ENCODE measurements at regions not wholly inside any gene's neighbourhood (a gene's known extent, or its start where the extent isn't known, plus 50 kb on each side); places are given as distances from the start of the nearest gene placed in this dataset.
"Not testable (repeated sequence)": the region's sequence is repeated elsewhere in the genome, so short reads cannot be mapped to it uniquely, and the experiment has no call there.

- not testable (repeated sequence) for H3K4me2 ChIP-seq (ENCODE audit: low read length); H3K4me3 ChIP-seq (ENCODE audit: low read length); H3K9me3 ChIP-seq (replicated peaks; ENCODE audit: low read length); H3K9ac ChIP-seq (ENCODE audit: low read depth, low read length); H3K36me3 ChIP-seq (ENCODE audit: insufficient read depth, low read length); H3K27me3 ChIP-seq (ENCODE audit: control insufficient read depth, insufficient read depth, low read length); H3K4me1 ChIP-seq (ENCODE audit: control insufficient read depth, insufficient read depth, low read length)
These were observed 103.7 kb downstream of the NSUN5 start for GRCh38 chr7:73204898-73205297.

- H3K9ac ChIP-seq (ENCODE audit: low read depth, low read length); H3K9me3 ChIP-seq (replicated peaks; ENCODE audit: low read length); H3K27me3 ChIP-seq (ENCODE audit: control insufficient read depth, insufficient read depth, low read length); H3K4me3 ChIP-seq (ENCODE audit: low read length); H3K36me3 ChIP-seq (ENCODE audit: insufficient read depth, low read length); H3K4me1 ChIP-seq (ENCODE audit: control insufficient read depth, insufficient read depth, low read length); H3K4me2 ChIP-seq (ENCODE audit: low read length): not testable (repeated sequence)
These were observed 105.3 kb downstream of the NSUN5 start for GRCh38 chr7:73203312-73203711.

GRCh38 chr7:73201264-73201663 lies 107.4 kb downstream of the NSUN5 start:
- H3K4me2 ChIP-seq (ENCODE audit: low read length); H3K27me3 ChIP-seq (ENCODE audit: control insufficient read depth, insufficient read depth, low read length); H3K9ac ChIP-seq (ENCODE audit: low read depth, low read length); H3K9me3 ChIP-seq (replicated peaks; ENCODE audit: low read length); H3K36me3 ChIP-seq (ENCODE audit: insufficient read depth, low read length); H3K4me1 ChIP-seq (ENCODE audit: control insufficient read depth, insufficient read depth, low read length); H3K4me3 ChIP-seq (ENCODE audit: low read length): not testable (repeated sequence)

- not testable (repeated sequence) for H3K4me1 ChIP-seq (ENCODE audit: control insufficient read depth, insufficient read depth, low read length); H3K9ac ChIP-seq (ENCODE audit: low read depth, low read length); H3K27me3 ChIP-seq (ENCODE audit: control insufficient read depth, insufficient read depth, low read length); H3K9me3 ChIP-seq (replicated peaks; ENCODE audit: low read length); H3K36me3 ChIP-seq (ENCODE audit: insufficient read depth, low read length); H3K4me3 ChIP-seq (ENCODE audit: low read length); H3K4me2 ChIP-seq (ENCODE audit: low read length)
These were observed 108.0 kb downstream of the NSUN5 start for GRCh38 chr7:73200518-73201099.

GRCh38 chr7:73193991-73194390 lies 108.2 kb upstream of the SPDYE9 start:
- not testable (repeated sequence) for H3K36me3 ChIP-seq (ENCODE audit: insufficient read depth, low read length); H3K4me2 ChIP-seq (ENCODE audit: low read length); H3K4me1 ChIP-seq (ENCODE audit: control insufficient read depth, insufficient read depth, low read length); H3K9ac ChIP-seq (ENCODE audit: low read depth, low read length); H3K4me3 ChIP-seq (ENCODE audit: low read length); H3K9me3 ChIP-seq (replicated peaks; ENCODE audit: low read length); H3K27me3 ChIP-seq (ENCODE audit: control insufficient read depth, insufficient read depth, low read length)

- not testable (repeated sequence) for H3K4me1 ChIP-seq (ENCODE audit: control insufficient read depth, insufficient read depth, low read length); H3K27me3 ChIP-seq (ENCODE audit: control insufficient read depth, insufficient read depth, low read length); H3K9ac ChIP-seq (ENCODE audit: low read depth, low read length); H3K9me3 ChIP-seq (replicated peaks; ENCODE audit: low read length); H3K4me3 ChIP-seq (ENCODE audit: low read length); H3K4me2 ChIP-seq (ENCODE audit: low read length); H3K36me3 ChIP-seq (ENCODE audit: insufficient read depth, low read length)
These were observed 104.8 kb upstream of the SPDYE9 start for GRCh38 chr7:73190483-73191155.

GRCh38 chr7:73188287-73188686 lies 102.4 kb upstream of the SPDYE9 start:
- H3K4me1 ChIP-seq (ENCODE audit: control insufficient read depth, insufficient read depth, low read length); H3K9ac ChIP-seq (ENCODE audit: low read depth, low read length); H3K4me2 ChIP-seq (ENCODE audit: low read length); H3K27me3 ChIP-seq (ENCODE audit: control insufficient read depth, insufficient read depth, low read length); H3K4me3 ChIP-seq (ENCODE audit: low read length); H3K36me3 ChIP-seq (ENCODE audit: insufficient read depth, low read length); H3K9me3 ChIP-seq (replicated peaks; ENCODE audit: low read length): not testable (repeated sequence)

- H3K36me3 ChIP-seq (ENCODE audit: insufficient read depth, low read length); H3K9ac ChIP-seq (ENCODE audit: low read depth, low read length); H3K4me2 ChIP-seq (ENCODE audit: low read length); H3K4me3 ChIP-seq (ENCODE audit: low read length); H3K27me3 ChIP-seq (ENCODE audit: control insufficient read depth, insufficient read depth, low read length); H3K9me3 ChIP-seq (replicated peaks; ENCODE audit: low read length); H3K4me1 ChIP-seq (ENCODE audit: control insufficient read depth, insufficient read depth, low read length): not testable (repeated sequence)
These were observed 100.9 kb upstream of the SPDYE9 start for GRCh38 chr7:73186589-73187309.

GRCh38 chr7:73176813-73177212 lies 91.0 kb upstream of the SPDYE9 start:
- H3K4me3 ChIP-seq (ENCODE audit: low read length); H3K9me3 ChIP-seq (replicated peaks; ENCODE audit: low read length); H3K4me2 ChIP-seq (ENCODE audit: low read length); H3K9ac ChIP-seq (ENCODE audit: low read depth, low read length); H3K36me3 ChIP-seq (ENCODE audit: insufficient read depth, low read length); H3K27me3 ChIP-seq (ENCODE audit: control insufficient read depth, insufficient read depth, low read length); H3K4me1 ChIP-seq (ENCODE audit: control insufficient read depth, insufficient read depth, low read length): not testable (repeated sequence)

- H3K36me3 ChIP-seq (ENCODE audit: insufficient read depth, low read length); H3K4me3 ChIP-seq (ENCODE audit: low read length); H3K9me3 ChIP-seq (replicated peaks; ENCODE audit: low read length); H3K9ac ChIP-seq (ENCODE audit: low read depth, low read length); H3K27me3 ChIP-seq (ENCODE audit: control insufficient read depth, insufficient read depth, low read length); H3K4me2 ChIP-seq (ENCODE audit: low read length); H3K4me1 ChIP-seq (ENCODE audit: control insufficient read depth, insufficient read depth, low read length): not testable (repeated sequence)
These were observed 89.5 kb upstream of the SPDYE9 start for GRCh38 chr7:73175322-73175721.

- not testable (repeated sequence) for H3K4me1 ChIP-seq (ENCODE audit: control insufficient read depth, insufficient read depth, low read length); H3K9ac ChIP-seq (ENCODE audit: low read depth, low read length); H3K27me3 ChIP-seq (ENCODE audit: control insufficient read depth, insufficient read depth, low read length); H3K4me2 ChIP-seq (ENCODE audit: low read length); H3K9me3 ChIP-seq (replicated peaks; ENCODE audit: low read length); H3K36me3 ChIP-seq (ENCODE audit: insufficient read depth, low read length); H3K4me3 ChIP-seq (ENCODE audit: low read length)
These were observed 85.1 kb upstream of the SPDYE9 start for GRCh38 chr7:73170902-73171301.

- not testable (repeated sequence) for H3K4me1 ChIP-seq (ENCODE audit: control insufficient read depth, insufficient read depth, low read length); H3K4me3 ChIP-seq (ENCODE audit: low read length); H3K9ac ChIP-seq (ENCODE audit: low read depth, low read length)
These were observed 84.6 kb upstream of the SPDYE9 start for GRCh38 chr7:73170415-73170814.

More at GRCh38 chr7:73170415-73170814, 84.6 kb upstream of the SPDYE9 start:
- H3K27me3 ChIP-seq (ENCODE audit: control insufficient read depth, insufficient read depth, low read length); H3K36me3 ChIP-seq (ENCODE audit: insufficient read depth, low read length); H3K4me2 ChIP-seq (ENCODE audit: low read length); H3K9me3 ChIP-seq (replicated peaks; ENCODE audit: low read length): not testable (repeated sequence)

Data from skeletal muscle satellite cell (primary cell).